ENCODE measurements at regions not wholly inside any gene's neighbourhood (a gene's known extent, or its start where the extent isn't known, plus 50 kb on each side); places are given as distances from the start of the nearest gene placed in this dataset.

DNA sequence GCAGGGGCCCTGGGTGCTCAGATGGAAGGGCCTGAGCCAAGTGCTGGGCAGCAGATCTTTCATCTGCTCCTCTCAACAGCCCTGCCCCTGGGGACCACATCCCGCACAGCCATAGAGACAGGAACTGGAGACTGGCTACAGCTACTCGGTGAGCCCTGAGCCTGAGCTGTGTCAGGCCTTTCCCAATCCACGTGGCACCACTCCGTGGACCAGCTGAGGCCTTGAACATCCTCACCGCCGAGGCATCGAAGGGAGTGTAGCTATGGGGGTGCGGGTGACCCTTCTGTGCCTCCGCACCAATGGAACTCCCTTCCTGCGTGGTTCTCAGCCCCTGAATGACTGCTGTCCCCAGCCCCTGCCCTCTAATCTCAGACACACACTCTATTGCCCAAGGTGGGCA lies 362.7 kb upstream of the SHH start:
- no peak for TF ChIP-seq POLR2A (IDR thresholded peaks at IDR 0.05)
- TF ChIP-seq, protein P1, sequence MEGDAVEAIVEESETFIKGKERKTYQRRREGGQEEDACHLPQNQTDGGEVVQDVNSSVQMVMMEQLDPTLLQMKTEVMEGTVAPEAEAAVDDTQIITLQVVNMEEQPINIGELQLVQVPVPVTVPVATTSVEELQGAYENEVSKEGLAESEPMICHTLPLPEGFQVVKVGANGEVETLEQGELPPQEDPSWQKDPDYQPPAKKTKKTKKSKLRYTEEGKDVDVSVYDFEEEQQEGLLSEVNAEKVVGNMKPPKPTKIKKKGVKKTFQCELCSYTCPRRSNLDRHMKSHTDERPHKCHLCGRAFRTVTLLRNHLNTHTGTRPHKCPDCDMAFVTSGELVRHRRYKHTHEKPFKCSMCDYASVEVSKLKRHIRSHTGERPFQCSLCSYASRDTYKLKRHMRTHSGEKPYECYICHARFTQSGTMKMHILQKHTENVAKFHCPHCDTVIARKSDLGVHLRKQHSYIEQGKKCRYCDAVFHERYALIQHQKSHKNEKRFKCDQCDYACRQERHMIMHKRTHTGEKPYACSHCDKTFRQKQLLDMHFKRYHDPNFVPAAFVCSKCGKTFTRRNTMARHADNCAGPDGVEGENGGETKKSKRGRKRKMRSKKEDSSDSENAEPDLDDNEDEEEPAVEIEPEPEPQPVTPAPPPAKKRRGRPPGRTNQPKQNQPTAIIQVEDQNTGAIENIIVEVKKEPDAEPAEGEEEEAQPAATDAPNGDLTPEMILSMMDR (IDR thresholded peaks at IDR 0.05) = no peak
- DNase-seq = no peak
- Histone ChIP-seq H3K27ac (no peak overlapping the region), H3K4me3 (no peak overlapping the region), H3K27me3 (no peaks in the 10 kb centered on the region), H3K4me1 (no peaks in the 10 kb centered on the region), H3K36me3 (no peaks in the 10 kb centered on the region), H3K9me3 (no peaks in the 10 kb centered on the region)
- intact Hi-C loops (cut with DNase I) = no loop called here
- 93 to 95% methylated on average over 3 to 6 of the region's 10 CpGs for WGBS, 2 donors

DNA sequence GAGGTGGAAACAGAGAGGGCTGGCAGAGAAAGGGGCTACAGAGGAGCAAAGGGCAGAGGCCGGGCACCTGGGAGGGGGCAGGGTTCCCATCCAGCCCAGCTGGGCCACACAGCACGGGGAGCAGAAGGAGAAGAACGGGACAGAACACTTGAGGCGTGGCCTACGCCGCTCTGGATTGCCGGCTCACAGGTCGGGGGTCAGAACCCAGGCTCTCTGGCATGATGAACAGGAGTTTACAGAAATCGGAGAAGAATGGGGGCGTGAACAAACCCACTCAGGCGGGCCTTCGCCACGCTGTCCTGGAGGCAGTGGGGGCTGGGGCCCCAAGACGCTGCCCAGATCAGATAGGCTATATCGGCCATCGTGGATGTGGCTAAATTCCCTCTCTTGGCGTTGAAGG lies 362.2 kb upstream of the SHH start:
- H3K9me3 ChIP-seq = no peaks in the 10 kb centered on the region
- no peaks in the 10 kb centered on the region for H3K36me3 ChIP-seq
- no peaks in the 10 kb centered on the region for H3K27me3 ChIP-seq
- intact Hi-C loops (cut with DNase I) = no loop called here
- H3K27ac ChIP-seq = no peak overlapping the region
- H3K4me1 ChIP-seq = no peaks in the 10 kb centered on the region
- TF ChIP-seq, protein P1 (IDR thresholded peaks at IDR 0.05) = no peak
- TF ChIP-seq POLR2A (IDR thresholded peaks at IDR 0.05) = no peak
- 88 to 90% methylated on average over 8 to 16 of the region's 17 CpGs for WGBS, 2 donors
- no peak for DNase-seq
- H3K4me3 ChIP-seq = no peak overlapping the region

DNA sequence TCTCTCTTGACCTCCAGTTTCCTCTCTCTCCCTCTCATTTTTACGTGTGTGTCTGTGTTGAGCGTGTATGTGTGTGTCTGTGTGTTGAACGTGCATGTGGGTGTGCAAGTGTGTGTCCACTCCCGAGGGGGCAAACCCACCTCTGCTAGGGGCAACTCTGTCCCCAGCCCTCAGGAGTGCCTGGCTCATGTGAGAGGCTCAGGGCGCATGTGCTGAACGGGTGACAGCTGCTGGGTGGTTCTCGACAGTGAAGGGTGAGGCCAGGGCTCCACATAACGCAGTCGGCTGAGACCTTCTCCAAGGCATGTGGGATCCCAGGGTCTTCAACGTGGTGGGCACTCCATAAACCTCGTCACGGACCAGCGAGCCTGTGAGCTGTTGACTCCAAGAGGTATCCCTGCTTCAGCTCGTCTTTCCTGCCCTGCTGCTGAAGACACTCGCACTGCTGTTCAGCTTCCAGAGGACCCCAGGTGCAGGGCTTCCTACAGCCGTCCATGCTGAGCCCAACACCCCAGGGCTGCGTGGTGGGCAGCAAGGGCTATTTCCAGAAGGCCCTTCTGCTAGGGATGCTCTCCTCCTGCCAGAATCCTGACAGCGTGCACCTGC lies 361.6 kb upstream of the SHH start:
- no peaks in the 10 kb centered on the region for H3K4me1 ChIP-seq
- H3K27me3 ChIP-seq = no peaks in the 10 kb centered on the region
- TF ChIP-seq POLR2A (IDR thresholded peaks at IDR 0.05) = no peak
- TF ChIP-seq, protein P1 (IDR thresholded peaks at IDR 0.05) = no peak
- no peak for DNase-seq
- H3K4me3 ChIP-seq = no peak overlapping the region
- WGBS, 2 donors = 69 to 80% methylated on average over 8 to 12 of the region's 18 CpGs
- intact Hi-C loops (cut with DNase I) = no loop called here
- H3K9me3 ChIP-seq = no peaks in the 10 kb centered on the region
- no peak overlapping the region for H3K27ac ChIP-seq
- H3K36me3 ChIP-seq = no peaks in the 10 kb centered on the region

DNA sequence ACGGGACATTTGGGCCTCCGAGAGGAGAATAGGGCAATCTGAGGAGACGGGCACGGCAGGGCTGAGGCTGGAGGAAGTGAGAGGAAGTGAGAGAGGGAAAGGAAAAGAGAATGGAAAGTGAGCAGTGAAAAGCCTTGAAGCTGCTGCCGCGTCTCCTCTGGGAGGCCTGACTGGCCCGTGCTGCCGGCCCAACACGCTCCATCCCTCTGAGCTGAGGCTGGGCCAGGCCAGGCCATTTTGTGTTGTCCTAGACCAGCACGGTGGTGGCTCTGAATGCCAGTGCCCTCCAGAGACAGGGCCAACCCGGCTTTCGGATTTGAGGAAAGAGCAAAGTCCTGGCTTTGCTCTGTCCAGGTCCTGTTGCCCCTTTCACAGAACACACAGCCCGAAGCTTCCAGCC lies 361.1 kb upstream of the SHH start:
- Histone ChIP-seq H3K27me3 (no peaks in the 10 kb centered on the region), H3K27ac (no peak overlapping the region), H3K36me3 (no peaks in the 10 kb centered on the region), H3K4me3 (no peak overlapping the region), H3K4me1 (no peaks in the 10 kb centered on the region), H3K9me3 (no peaks in the 10 kb centered on the region)
- intact Hi-C loops (cut with DNase I) = no loop called here
- WGBS, 2 donors = 77 to 83% methylated on average over 13 of the region's 13 CpGs
- DNase-seq = no peak
- TF ChIP-seq POLR2A (IDR thresholded peaks at IDR 0.05) = no peak
- TF ChIP-seq, protein P1 (IDR thresholded peaks at IDR 0.05) = no peak

DNA sequence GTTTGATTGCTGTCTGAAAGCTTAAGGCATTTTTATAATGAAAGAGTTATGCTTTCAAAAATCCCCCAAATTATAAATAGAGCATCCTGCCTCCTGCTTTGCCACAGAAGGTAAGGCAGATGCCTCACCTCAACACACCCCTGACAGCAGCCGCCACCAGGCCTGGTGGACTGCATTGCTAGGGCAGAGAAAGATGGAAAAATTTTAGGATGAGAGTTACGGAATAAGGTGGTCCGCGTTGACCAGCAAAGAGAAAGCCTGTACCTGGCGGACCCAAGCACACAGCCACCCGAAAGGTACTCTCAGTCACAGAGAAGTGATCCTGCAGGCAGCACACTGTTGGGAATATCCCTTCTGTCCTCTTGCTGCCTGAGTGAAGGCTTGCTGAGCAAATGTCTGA lies 360.4 kb upstream of the SHH start:
- no peaks in the 10 kb centered on the region for H3K9me3 ChIP-seq
- no peak for DNase-seq
- TF ChIP-seq, protein P1 (IDR thresholded peaks at IDR 0.05) = no peak
- TF ChIP-seq POLR2A (IDR thresholded peaks at IDR 0.05) = no peak
- H3K4me1 ChIP-seq = no peaks in the 10 kb centered on the region
- intact Hi-C loops (cut with DNase I) = no loop called here
- H3K27ac ChIP-seq = no peak overlapping the region
- WGBS, 2 donors = 75 to 94% methylated on average over 5 to 6 of the region's 6 CpGs
- no peaks in the 10 kb centered on the region for H3K36me3 ChIP-seq
- H3K27me3 ChIP-seq = peaks cover 0 to 3% (median 0%) of the 10 kb centered on the region in 4 donors
- H3K4me3 ChIP-seq = no peak overlapping the region

Data from esophagus squamous epithelium (tissue), 5 donors.